ENCODE measurements at regions not wholly inside any gene's neighbourhood (a gene's known extent, or its start where the extent isn't known, plus 50 kb on each side); places are given as distances from the start of the nearest gene placed in this dataset.

- DNase-seq (no peak), ATAC-seq (replicated peaks) (no peak)
- Mint-ChIP-seq H3K4me1 (no peaks in the 10 kb centered on the region), H3K4me3 (no peak overlapping the region), H3K27me3 (no peaks in the 10 kb centered on the region), H3K27ac (no peak overlapping the region), H3K36me3 (no peaks in the 10 kb centered on the region), H3K9me3 (no peaks in the 10 kb centered on the region)
Observed at GRCh38 chr16:47956916-47957315, 198.9 kb downstream of the ABCC12 start.

GRCh38 chr16:47949714-47950113 lies 206.1 kb downstream of the ABCC12 start:
- ATAC-seq (replicated peaks) (no peak), DNase-seq (no peak)
- peaks cover 6 to 7% of the 10 kb centered on the region in 2 donors for H3K27me3 Mint-ChIP-seq
- no peak overlapping the region for H3K27ac Mint-ChIP-seq
- H3K9me3 Mint-ChIP-seq: peaks cover 0 to 2% of the 10 kb centered on the region in 2 donors
- no peak overlapping the region for H3K4me3 Mint-ChIP-seq
- no peaks in the 10 kb centered on the region for H3K4me1 Mint-ChIP-seq
- H3K36me3 Mint-ChIP-seq: peaks cover 0 to 2% of the 10 kb centered on the region in 2 donors

GRCh38 chr16:47949276-47949675 lies 206.5 kb downstream of the ABCC12 start:
- no peak for DNase-seq
- Mint-ChIP-seq H3K9me3 (peaks cover 0 to 2% of the 10 kb centered on the region in 2 donors), H3K4me3 (no peak overlapping the region), H3K27ac (no peak overlapping the region), H3K4me1 (no peaks in the 10 kb centered on the region), H3K27me3 (peaks cover 7% of the 10 kb centered on the region in 2 donors), H3K36me3 (peaks cover 0 to 2% of the 10 kb centered on the region in 2 donors)
- no peak for ATAC-seq (replicated peaks)

GRCh38 chr16:47947723-47948122 lies 208.1 kb downstream of the ABCC12 start:
- ATAC-seq (replicated peaks) (no peak), DNase-seq (no peak)
- Mint-ChIP-seq H3K9me3 (peaks cover 0 to 2% of the 10 kb centered on the region in 2 donors), H3K4me1 (no peaks in the 10 kb centered on the region), H3K27ac (no peak overlapping the region), H3K4me3 (no peak overlapping the region), H3K36me3 (peaks cover 0 to 2% of the 10 kb centered on the region in 2 donors), H3K27me3 (peaks cover 7 to 11% of the 10 kb centered on the region in 2 donors)

GRCh38 chr16:47946092-47946491 lies 209.7 kb downstream of the ABCC12 start:
- H3K9me3 Mint-ChIP-seq: peaks cover 0 to 2% of the 10 kb centered on the region in 2 donors
- no peaks in the 10 kb centered on the region for H3K36me3 Mint-ChIP-seq
- DNase-seq (no peak), ATAC-seq (replicated peaks) (no peak)
- H3K27ac Mint-ChIP-seq: no peak overlapping the region
- no peak overlapping the region for H3K4me3 Mint-ChIP-seq
- H3K27me3 Mint-ChIP-seq: peaks cover 7 to 11% of the 10 kb centered on the region in 2 donors
- H3K4me1 Mint-ChIP-seq: no peaks in the 10 kb centered on the region

- H3K36me3 Mint-ChIP-seq: no peaks in the 10 kb centered on the region
- no peak overlapping the region for H3K27ac Mint-ChIP-seq
- peaks cover 0 to 2% of the 10 kb centered on the region in 2 donors for H3K9me3 Mint-ChIP-seq
- no peaks in the 10 kb centered on the region for H3K4me1 Mint-ChIP-seq
- H3K27me3 Mint-ChIP-seq: peaks cover 13 to 16% of the 10 kb centered on the region in 2 donors
- no peak for DNase-seq
- no peak overlapping the region for H3K4me3 Mint-ChIP-seq
- ATAC-seq (replicated peaks): no peak
Observed at GRCh38 chr16:47944589-47944988, 211.2 kb downstream of the ABCC12 start.

GRCh38 chr16:47943235-47943634 lies 212.6 kb downstream of the ABCC12 start:
- DNase-seq (no peak), ATAC-seq (replicated peaks) (no peak)
- H3K4me3 Mint-ChIP-seq: no peak overlapping the region
- no peaks in the 10 kb centered on the region for H3K4me1 Mint-ChIP-seq
- no peaks in the 10 kb centered on the region for H3K36me3 Mint-ChIP-seq
- no peak overlapping the region for H3K27ac Mint-ChIP-seq
- peaks cover 13 to 16% of the 10 kb centered on the region in 2 donors for H3K27me3 Mint-ChIP-seq
- peaks cover 0 to 2% of the 10 kb centered on the region in 2 donors for H3K9me3 Mint-ChIP-seq

- no peak overlapping the region for H3K27ac Mint-ChIP-seq
- peaks cover 0 to 4% of the 10 kb centered on the region in 2 donors for H3K9me3 Mint-ChIP-seq
- peaks cover 6 to 15% of the 10 kb centered on the region in 2 donors for H3K27me3 Mint-ChIP-seq
- no peak overlapping the region for H3K4me3 Mint-ChIP-seq
- H3K36me3 Mint-ChIP-seq: no peaks in the 10 kb centered on the region
- ATAC-seq (replicated peaks) (no peak), DNase-seq (no peak)
- H3K4me1 Mint-ChIP-seq: no peaks in the 10 kb centered on the region
Observed at GRCh38 chr16:47940466-47940865, 215.3 kb downstream of the ABCC12 start.

- Mint-ChIP-seq H3K4me1 (no peaks in the 10 kb centered on the region), H3K27ac (no peak overlapping the region), H3K9me3 (peaks cover 0 to 4% of the 10 kb centered on the region in 2 donors), H3K4me3 (no peak overlapping the region), H3K36me3 (no peaks in the 10 kb centered on the region), H3K27me3 (peaks cover 6 to 15% of the 10 kb centered on the region in 2 donors)
- DNase-seq (no peak), ATAC-seq (replicated peaks) (no peak)
Observed at GRCh38 chr16:47939680-47940079, 216.1 kb downstream of the ABCC12 start.

- ATAC-seq (replicated peaks) (no peak), DNase-seq (no peak)
- H3K4me3 Mint-ChIP-seq: no peak overlapping the region
- H3K9me3 Mint-ChIP-seq: peaks cover 0 to 4% of the 10 kb centered on the region in 2 donors
- H3K36me3 Mint-ChIP-seq: no peaks in the 10 kb centered on the region
- H3K4me1 Mint-ChIP-seq: no peaks in the 10 kb centered on the region
- H3K27me3 Mint-ChIP-seq: peaks cover 6 to 9% of the 10 kb centered on the region in 2 donors
- no peak overlapping the region for H3K27ac Mint-ChIP-seq
Observed at GRCh38 chr16:47938272-47938671, 217.5 kb downstream of the ABCC12 start.

GRCh38 chr16:47928008-47928407 lies 227.8 kb downstream of the ABCC12 start:
- H3K4me1 Mint-ChIP-seq: no peaks in the 10 kb centered on the region

GRCh38 chr16:47927330-47927729 lies 228.5 kb downstream of the ABCC12 start:
- H3K36me3 Mint-ChIP-seq: no peaks in the 10 kb centered on the region

More at GRCh38 chr16:47928008-47928407, 227.8 kb downstream of the ABCC12 start:
- Mint-ChIP-seq H3K9me3 (no peaks in the 10 kb centered on the region), H3K36me3 (no peaks in the 10 kb centered on the region), H3K27ac (no peak overlapping the region), H3K4me3 (no peak overlapping the region), H3K27me3 (peaks cover 0 to 4% of the 10 kb centered on the region in 2 donors)
- ATAC-seq (replicated peaks) (no peak), DNase-seq (no peak)

GRCh38 chr16:47925811-47926460 lies 229.9 kb downstream of the ABCC12 start:
- Mint-ChIP-seq H3K4me1 (no peaks in the 10 kb centered on the region), H3K36me3 (no peaks in the 10 kb centered on the region)
- no peak for ATAC-seq (replicated peaks)

More at GRCh38 chr16:47927330-47927729, 228.5 kb downstream of the ABCC12 start:
- DNase-seq (no peak), ATAC-seq (replicated peaks) (no peak)
- Mint-ChIP-seq H3K9me3 (no peaks in the 10 kb centered on the region), H3K27ac (no peak overlapping the region), H3K4me3 (no peak overlapping the region), H3K4me1 (no peaks in the 10 kb centered on the region), H3K27me3 (peaks cover 0 to 4% of the 10 kb centered on the region in 2 donors)

GRCh38 chr16:47924950-47925349 lies 230.8 kb downstream of the ABCC12 start:
- no peak overlapping the region for H3K27ac Mint-ChIP-seq
- no peaks in the 10 kb centered on the region for H3K9me3 Mint-ChIP-seq
- no peaks in the 10 kb centered on the region for H3K4me1 Mint-ChIP-seq
- peaks cover 0 to 5% of the 10 kb centered on the region in 2 donors for H3K27me3 Mint-ChIP-seq
- no peaks in the 10 kb centered on the region for H3K36me3 Mint-ChIP-seq
- ATAC-seq (replicated peaks) (no peak), DNase-seq (no peak)
- no peak overlapping the region for H3K4me3 Mint-ChIP-seq

More at GRCh38 chr16:47925811-47926460, 229.9 kb downstream of the ABCC12 start:
- no peak for DNase-seq
- Mint-ChIP-seq H3K9me3 (no peaks in the 10 kb centered on the region), H3K27me3 (peaks cover 4 to 5% of the 10 kb centered on the region in 2 donors), H3K27ac (no peak overlapping the region), H3K4me3 (no peak overlapping the region)

GRCh38 chr16:47921535-47921934 lies 234.3 kb downstream of the ABCC12 start:
- no peak for DNase-seq
- Mint-ChIP-seq H3K36me3 (no peaks in the 10 kb centered on the region), H3K4me1 (no peaks in the 10 kb centered on the region), H3K4me3 (no peak overlapping the region), H3K27me3 (peaks cover 0 to 5% of the 10 kb centered on the region in 2 donors), H3K27ac (no peak overlapping the region), H3K9me3 (no peaks in the 10 kb centered on the region)
- no peak for ATAC-seq (replicated peaks)

Data from stimulated activated naive B cell treated with anti-CD40 and anti-IgM and Interleukin-4, amounts not matched to agents 10 μg/mL and 1 μg/mL and 100 μg/mL, for 72 hours (primary cell).